Smooth muscle cell (in vitro differentiated cells): ENCODE measurements at regions not wholly inside any gene's neighbourhood (a gene's known extent, or its start where the extent isn't known, plus 50 kb on each side); places are given as distances from the start of the nearest gene placed in this dataset.

Experiments
- DNase-seq: peaks from one replicate; lab custom pipeline; 2025; ENCODE audit not compliant: unreplicated experiment; lab: John Stamatoyannopoulos, UW
- H2AFZ ChIP-seq: fragments of 200-600 bp; sonication (generic); 2 replicates; pipeline ENCODE4 v1.6.0; 2016; ENCODE audit warnings: antibody characterized with exemption, low read depth, mild to moderate bottlenecking
- H3F3A ChIP-seq: fragments of 200-600 bp; sonication (generic); 2 replicates; pipeline ENCODE4 v1.6.0; 2017; ENCODE audit warnings: antibody characterized with exemption, low read depth
- H3K27ac ChIP-seq: fragments of 200-600 bp; sonication (generic); 2 replicates; pipeline ENCODE4 v1.5.1; 2016; ENCODE audit warnings: low read depth, mild to moderate bottlenecking
- H3K27me3 ChIP-seq: fragments of 200-600 bp; sonication (generic); 2 replicates; pipeline ENCODE4 v1.6.1; 2016; ENCODE audit warnings: low read depth, mild to moderate bottlenecking
- H3K36me3 ChIP-seq: fragments of 200-600 bp; sonication (generic); 2 replicates; pipeline ENCODE4 v1.5.1; 2016; ENCODE audit warnings: low read depth
- H3K4me1 ChIP-seq: fragments of 200-600 bp; sonication (generic); 2 replicates; pipeline ENCODE4 v1.5.1; 2016; ENCODE audit warnings: low read depth
- H3K4me2 ChIP-seq: fragments of 200-600 bp; sonication (generic); 2 replicates; pipeline ENCODE4 v1.6.0; 2016; ENCODE audit warnings: mild to moderate bottlenecking
- H3K4me3 ChIP-seq: fragments of 200-600 bp; sonication (generic); 2 replicates; pipeline ENCODE4 v1.5.1; 2016; ENCODE audit warnings: mild to moderate bottlenecking
- H3K79me2 ChIP-seq: fragments of 200-600 bp; sonication (generic); 2 replicates; pipeline ENCODE4 v1.6.0; 2016; ENCODE audit warnings: low read depth, mild to moderate bottlenecking
- H3K9ac ChIP-seq: fragments of 200-600 bp; sonication (generic); 2 replicates; pipeline ENCODE4 v1.6.0; 2016; ENCODE audit warnings: low read depth
- H3K9me3 ChIP-seq: fragments of 200-600 bp; sonication (generic); replicated peaks from 2 replicates; pipeline ENCODE4 v1.5.1; 2016; ENCODE audit warnings: low read depth
- H4K20me1 ChIP-seq: fragments of 200-600 bp; sonication (generic); 2 replicates; pipeline ENCODE4 v1.6.0; 2016; ENCODE audit warnings: low read depth
- WGBS: methylation state at CpG from one replicate; pipeline ENCODE4 v1.1.7; 2016; ENCODE audit warnings: low lambda C conversion rate; 5-methylcytosine and 5-hydroxymethylcytosine counted together
- TF ChIP-seq, protein P1 (sequence below): fragments of 200-600 bp; sonication (generic); IDR thresholded peaks from 2 replicates; pipeline ENCODE4 v1.5.1; 2017; ENCODE audit warnings: borderline replicate concordance, mild to moderate bottlenecking, antibody characterized with exemption; ENCODE audit not compliant: insufficient read depth, poor library complexity, severe bottlenecking

DNA sequence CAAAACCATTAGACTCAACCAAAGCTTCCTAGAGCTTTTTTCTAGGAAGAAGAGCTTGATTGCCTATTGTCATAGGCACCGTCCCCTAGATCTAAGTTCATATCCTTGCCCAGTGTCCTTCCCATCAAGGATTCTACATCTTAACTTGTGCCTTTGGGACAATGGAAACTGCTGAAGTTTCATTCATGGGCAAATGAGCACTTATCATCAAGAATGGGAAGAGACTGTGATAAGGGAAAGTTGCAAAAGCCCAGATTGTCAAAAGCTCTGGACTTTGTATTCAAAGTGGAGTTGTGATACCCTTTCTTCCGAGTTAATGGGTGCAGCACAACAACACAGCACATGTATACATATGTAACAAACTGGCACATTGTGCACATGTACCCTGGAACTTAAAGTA, 503.0 kb upstream of the KLHL29 start:
- Histone ChIP-seq H3K4me1 (peaks cover 14% of the 10 kb centered on the region), H3K9me3 (no peaks in the 10 kb centered on the region), H3K9ac (no peak overlapping the region), H3K36me3 (no peaks in the 10 kb centered on the region), H3K4me3 (no peak overlapping the region), H3K27ac (no peak overlapping the region), H3K79me2 (no peaks in the 10 kb centered on the region), H3K4me2 (no peak overlapping the region), H4K20me1 (no peaks in the 10 kb centered on the region), H3F3A (no peaks in the 10 kb centered on the region), H3K27me3 (no peaks in the 10 kb centered on the region), H2AFZ (no peak overlapping the region)
- WGBS, result 93% methylated on average over 2 of the region's 2 CpGs
- TF ChIP-seq, protein P1, sequence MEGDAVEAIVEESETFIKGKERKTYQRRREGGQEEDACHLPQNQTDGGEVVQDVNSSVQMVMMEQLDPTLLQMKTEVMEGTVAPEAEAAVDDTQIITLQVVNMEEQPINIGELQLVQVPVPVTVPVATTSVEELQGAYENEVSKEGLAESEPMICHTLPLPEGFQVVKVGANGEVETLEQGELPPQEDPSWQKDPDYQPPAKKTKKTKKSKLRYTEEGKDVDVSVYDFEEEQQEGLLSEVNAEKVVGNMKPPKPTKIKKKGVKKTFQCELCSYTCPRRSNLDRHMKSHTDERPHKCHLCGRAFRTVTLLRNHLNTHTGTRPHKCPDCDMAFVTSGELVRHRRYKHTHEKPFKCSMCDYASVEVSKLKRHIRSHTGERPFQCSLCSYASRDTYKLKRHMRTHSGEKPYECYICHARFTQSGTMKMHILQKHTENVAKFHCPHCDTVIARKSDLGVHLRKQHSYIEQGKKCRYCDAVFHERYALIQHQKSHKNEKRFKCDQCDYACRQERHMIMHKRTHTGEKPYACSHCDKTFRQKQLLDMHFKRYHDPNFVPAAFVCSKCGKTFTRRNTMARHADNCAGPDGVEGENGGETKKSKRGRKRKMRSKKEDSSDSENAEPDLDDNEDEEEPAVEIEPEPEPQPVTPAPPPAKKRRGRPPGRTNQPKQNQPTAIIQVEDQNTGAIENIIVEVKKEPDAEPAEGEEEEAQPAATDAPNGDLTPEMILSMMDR, result no peak
- no peak for DNase-seq

DNA sequence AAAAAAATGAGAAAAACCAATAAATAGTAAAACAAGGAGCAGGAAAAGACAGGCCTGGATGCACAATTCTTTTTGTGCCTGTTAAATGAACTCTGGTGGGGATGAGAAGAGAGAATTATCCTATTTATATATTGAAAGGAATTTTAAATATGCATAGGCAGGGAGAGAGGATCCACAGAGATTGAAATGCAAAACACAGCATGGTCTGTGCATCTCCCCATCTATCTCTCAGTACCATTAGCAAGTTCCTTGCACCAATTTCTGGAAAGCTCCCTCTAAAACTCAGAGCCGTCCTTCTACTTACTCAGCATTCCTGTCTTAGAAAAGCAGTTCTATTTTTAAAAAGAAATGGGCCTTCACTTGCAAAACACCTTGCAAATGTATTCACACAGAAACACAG, 502.3 kb upstream of the KLHL29 start:
- 44% methylated on average over 1 of the region's 1 CpG for WGBS

DNA sequence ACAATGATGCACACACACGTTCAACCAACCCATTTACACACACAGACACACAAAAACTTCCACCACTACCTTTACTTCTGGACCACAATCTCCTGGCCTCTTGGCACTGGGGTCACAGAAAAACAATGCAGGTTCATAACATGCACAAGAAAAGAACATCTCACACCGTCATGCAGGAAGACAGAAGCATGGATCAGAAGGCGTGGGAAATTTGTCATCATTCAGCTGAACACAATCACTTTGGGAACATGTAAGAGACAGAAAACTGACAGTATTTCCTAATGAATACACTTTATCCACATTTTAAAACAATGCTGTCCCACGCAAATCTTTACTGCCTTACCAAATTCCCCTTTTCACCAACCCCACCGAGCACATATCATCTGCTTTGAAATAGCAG, 501.9 kb upstream of the KLHL29 start:
- Histone ChIP-seq H2AFZ (no peak overlapping the region), H3K4me3 (no peak overlapping the region), H3F3A (no peaks in the 10 kb centered on the region), H3K27ac (no peak overlapping the region), H3K79me2 (no peaks in the 10 kb centered on the region), H3K4me1 (peaks cover 7% of the 10 kb centered on the region), H3K4me2 (no peak overlapping the region), H4K20me1 (no peaks in the 10 kb centered on the region), H3K9me3 (no peaks in the 10 kb centered on the region), H3K36me3 (no peaks in the 10 kb centered on the region), H3K9ac (no peak overlapping the region), H3K27me3 (no peaks in the 10 kb centered on the region)
- TF ChIP-seq, protein P1, result no peak
- no peak for DNase-seq
- 84% methylated on average over 5 of the region's 5 CpGs for WGBS

More for the DNA sequence above, 502.3 kb upstream of the KLHL29 start:
- no peak overlapping the region for H3K4me2 ChIP-seq
- no peaks in the 10 kb centered on the region for H3K27me3 ChIP-seq
- H3K9me3 ChIP-seq, result no peaks in the 10 kb centered on the region
- DNase-seq, result no peak
- H3K36me3 ChIP-seq, result no peaks in the 10 kb centered on the region
- no peak overlapping the region for H3K27ac ChIP-seq
- H3F3A ChIP-seq, result no peaks in the 10 kb centered on the region
- H4K20me1 ChIP-seq, result no peaks in the 10 kb centered on the region
- H2AFZ ChIP-seq, result no peak overlapping the region
- H3K4me3 ChIP-seq, result no peak overlapping the region
- H3K9ac ChIP-seq, result no peak overlapping the region
- no peaks in the 10 kb centered on the region for H3K79me2 ChIP-seq
- TF ChIP-seq, protein P1, result no peak
- peaks cover 10% of the 10 kb centered on the region for H3K4me1 ChIP-seq

DNA sequence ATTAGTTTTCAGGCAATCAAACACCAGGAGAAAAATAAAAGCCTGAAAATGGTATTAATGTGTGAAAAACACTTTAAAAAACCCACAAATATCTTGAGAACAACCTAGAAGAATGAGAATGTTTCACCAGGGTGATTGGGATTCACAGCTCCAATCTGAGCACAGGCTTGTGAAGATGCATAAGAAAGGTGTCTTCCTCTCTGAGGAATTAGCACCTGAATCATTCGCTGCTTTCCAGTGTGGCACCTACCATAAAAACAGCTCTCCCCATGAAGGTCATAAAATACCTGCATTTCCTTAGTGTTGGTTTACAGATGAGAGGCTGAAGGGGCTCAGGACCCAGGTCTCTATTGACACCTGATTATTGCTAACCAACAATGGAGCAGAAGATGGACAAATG, 499.7 kb upstream of the KLHL29 start:
- Histone ChIP-seq H3K9me3 (no peaks in the 10 kb centered on the region), H3K27ac (no peak overlapping the region), H3K4me3 (no peak overlapping the region), H2AFZ (no peak overlapping the region), H3K36me3 (no peaks in the 10 kb centered on the region), H3K27me3 (no peaks in the 10 kb centered on the region), H4K20me1 (no peaks in the 10 kb centered on the region), H3K79me2 (no peaks in the 10 kb centered on the region), H3K4me1 (no peaks in the 10 kb centered on the region), H3F3A (no peaks in the 10 kb centered on the region), H3K9ac (no peak overlapping the region), H3K4me2 (no peak overlapping the region)
- TF ChIP-seq, protein P1, result no peak
- DNase-seq, result no peak
- WGBS, result 69% methylated on average over 1 of the region's 1 CpG
